Hematopoietic multipotent progenitor cell treated with erythropoietin and hydrocortisone succinate and interleukin-3 and kit ligand, for 6 days (in vitro differentiated cells): ENCODE measurements at regions not wholly inside any gene's neighbourhood (a gene's known extent, or its start where the extent isn't known, plus 50 kb on each side); places are given as distances from the start of the nearest gene placed in this dataset.
"Not testable (repeated sequence)": the region's sequence is repeated elsewhere in the genome, so short reads cannot be mapped to it uniquely, and the experiment has no call there.

Source experiments
- DNase-seq: peaks from one replicate; pipeline ENCODE4 v3.0.0-alpha.2; 2015

- not testable (repeated sequence) for DNase-seq
Measured at GRCh38 chr15:85267158-85267857, 113.1 kb upstream of the AKAP13 start.

GRCh38 chr15:85274315-85275050 lies 105.9 kb upstream of the AKAP13 start:
- no peak for DNase-seq

GRCh38 chr15:85276508-85276907 lies 103.9 kb upstream of the AKAP13 start:
- no peak for DNase-seq

GRCh38 chr15:85276921-85277320 lies 103.5 kb upstream of the AKAP13 start:
- DNase-seq = no peak

DNA sequence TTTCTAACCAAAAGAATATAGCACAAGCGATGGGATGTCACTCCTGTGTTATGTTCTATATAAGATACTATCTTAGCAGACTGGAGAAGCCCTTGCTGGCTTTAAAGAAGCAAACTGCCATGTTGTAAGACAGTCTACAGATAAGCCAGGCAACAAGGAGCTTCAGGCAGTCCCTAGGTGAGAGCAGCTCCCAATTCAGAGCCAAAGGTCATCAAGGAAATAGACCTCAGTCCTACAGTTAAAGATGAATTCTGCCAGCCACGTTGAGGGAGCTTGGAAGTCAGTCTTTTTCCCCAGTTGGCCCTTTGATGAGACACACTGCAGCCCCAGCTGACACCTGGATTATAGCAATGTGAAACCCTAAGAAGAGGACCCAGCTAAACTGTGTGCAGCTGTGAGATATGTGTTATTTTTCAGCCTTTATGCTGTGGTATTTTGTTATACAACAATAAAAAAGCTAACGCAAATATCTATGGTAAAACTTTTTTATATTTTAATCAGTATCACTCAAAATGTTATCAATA lies 102.5 kb upstream of the AKAP13 start:
- DNase-seq = no peak

GRCh38 chr15:85280203-85280602 lies 100.2 kb upstream of the AKAP13 start:
- no peak for DNase-seq

- no peak for DNase-seq
Measured at GRCh38 chr15:85281293-85281882, 99.0 kb upstream of the AKAP13 start.

- DNase-seq = no peak
Measured at GRCh38 chr15:85282504-85283115, 97.8 kb upstream of the AKAP13 start.

- DNase-seq = not testable (repeated sequence)
Measured at GRCh38 chr15:85283815-85284214, 96.6 kb upstream of the AKAP13 start.

GRCh38 chr15:85284497-85284896 lies 95.9 kb upstream of the AKAP13 start:
- DNase-seq = no peak

DNA sequence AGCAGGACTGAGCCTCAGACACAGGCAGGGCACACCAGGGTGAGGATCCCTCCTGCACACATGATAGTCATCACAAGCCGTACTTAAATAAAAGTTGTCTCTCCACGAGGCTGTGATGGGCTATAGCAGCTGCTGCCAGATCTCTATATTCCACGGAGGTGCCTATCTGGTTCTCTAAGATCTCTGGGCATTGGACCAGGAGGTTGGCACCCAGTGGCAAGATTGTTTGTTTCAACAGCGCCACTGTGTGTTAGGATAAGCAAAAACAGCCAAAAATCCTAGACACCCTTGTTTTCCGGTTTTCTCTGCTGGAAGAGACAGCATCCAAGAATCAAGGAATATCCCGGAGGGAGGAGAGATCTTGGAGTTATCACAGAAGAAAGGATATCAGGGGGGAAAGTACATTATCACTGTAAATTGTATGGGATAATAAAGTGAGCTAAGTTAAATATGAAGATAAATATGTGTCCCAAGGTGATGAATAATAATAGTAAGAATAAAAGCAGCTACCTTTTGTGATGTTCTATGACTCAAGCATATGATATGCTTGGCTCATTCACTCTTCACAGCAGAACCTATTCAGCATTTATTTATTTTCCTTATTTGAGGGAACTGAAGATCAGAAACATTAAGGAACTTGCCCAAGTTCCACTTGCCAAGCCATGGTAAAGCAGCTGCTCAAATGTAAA lies 90.6 kb upstream of the AKAP13 start:
- DNase-seq = peak; percentile 83

DNA sequence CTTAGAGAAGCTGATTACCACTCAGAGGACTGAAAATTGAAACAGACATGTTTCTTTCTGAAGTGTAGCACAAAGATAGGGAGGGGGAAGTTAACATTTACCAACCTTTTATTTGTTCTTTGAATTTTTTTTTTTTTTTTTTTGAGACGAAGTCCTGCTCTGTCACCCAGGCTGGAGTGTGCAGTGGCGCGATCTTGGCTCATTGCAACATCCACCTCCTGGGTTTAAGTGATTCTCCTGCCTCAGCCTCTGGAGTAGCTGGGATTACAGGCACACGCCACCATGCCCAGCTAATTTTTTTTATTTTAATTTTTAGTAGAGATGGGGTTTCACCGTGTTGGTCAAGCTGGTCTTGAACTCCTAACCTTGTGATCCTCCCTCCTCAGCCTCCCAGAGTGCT lies 87.8 kb upstream of the AKAP13 start:
- DNase-seq = not testable (repeated sequence)

GRCh38 chr15:85296615-85297402 lies 83.6 kb upstream of the AKAP13 start:
- DNase-seq = peak; percentile 88

DNA sequence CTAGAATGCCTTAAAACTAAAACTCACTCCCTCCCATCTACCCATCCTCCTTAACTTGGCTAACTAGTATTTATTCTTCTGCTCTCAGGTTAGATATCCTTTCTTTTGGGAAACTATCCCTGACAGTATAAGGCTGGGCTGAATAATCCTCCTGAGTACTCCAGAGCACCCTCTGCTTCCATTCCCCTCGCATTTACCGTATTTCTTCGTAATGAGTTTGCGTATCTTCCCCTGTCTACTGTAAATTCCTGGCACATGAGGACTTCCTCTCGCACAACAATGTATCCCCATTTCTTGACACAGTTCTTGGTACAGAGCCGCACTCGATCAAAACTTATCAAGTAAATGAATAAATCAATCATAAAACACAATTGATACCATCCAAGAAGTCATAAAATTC lies 82.9 kb upstream of the AKAP13 start:
- DNase-seq = no peak

DNA sequence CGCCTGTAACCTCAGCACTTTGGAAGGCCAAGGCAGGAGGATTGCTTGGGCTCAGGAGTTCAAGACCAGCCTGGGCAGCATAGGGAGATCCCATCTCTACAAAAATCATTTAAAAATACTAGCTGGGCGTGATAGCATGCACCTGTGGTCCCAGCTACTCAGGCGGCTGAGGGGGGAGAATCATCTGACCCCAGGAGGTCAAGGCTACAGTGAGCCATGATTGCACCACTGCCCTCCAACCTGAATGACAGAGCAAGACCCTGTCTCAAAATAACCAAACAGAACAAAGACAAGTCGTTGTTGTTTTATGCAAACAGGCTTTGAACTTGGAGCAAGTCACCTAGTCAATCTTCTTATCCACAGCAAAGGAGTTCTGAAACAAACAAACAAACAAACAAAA lies 82.0 kb upstream of the AKAP13 start:
- DNase-seq = no peak

- DNase-seq = no peak
Measured at GRCh38 chr15:85298941-85299340, 81.5 kb upstream of the AKAP13 start.

DNA sequence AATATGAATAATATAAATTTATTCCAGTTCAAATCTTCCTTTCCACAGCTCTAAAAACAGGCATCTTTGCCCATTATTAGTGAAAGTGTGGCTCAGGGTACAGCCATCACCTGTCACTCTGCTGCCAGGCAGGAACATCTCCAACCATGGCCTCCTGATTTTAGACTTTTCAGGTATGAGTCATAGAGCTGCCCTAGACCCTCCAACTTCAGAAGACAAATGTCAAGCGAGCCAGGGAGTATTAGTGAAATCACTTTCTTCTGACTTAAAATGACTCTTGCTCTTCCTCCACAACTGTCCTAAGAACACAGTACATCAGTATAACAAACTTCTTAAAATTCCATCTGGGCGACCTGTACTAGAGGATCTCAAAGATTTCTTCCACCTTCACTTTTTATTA lies 78.1 kb upstream of the AKAP13 start:
- DNase-seq = no peak

DNA sequence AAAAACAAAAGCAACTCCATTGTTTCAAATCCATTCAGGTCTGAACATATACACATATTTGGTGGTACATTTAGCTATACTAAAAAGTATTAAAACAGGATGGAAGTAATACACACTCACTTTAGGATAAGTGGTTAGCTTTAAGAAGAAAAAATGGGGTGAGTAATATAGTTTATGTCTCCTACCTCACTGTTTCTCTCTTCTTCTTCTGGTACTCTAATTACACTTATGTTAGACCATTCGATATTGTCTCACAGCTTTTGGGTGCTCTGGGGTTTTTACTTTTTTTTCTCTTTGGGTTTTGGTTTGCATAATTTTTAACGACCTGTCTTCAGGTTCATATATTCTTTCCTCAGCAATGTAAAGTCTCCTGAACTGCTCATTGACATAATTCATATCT lies 75.4 kb upstream of the AKAP13 start:
- DNase-seq = no peak

DNA sequence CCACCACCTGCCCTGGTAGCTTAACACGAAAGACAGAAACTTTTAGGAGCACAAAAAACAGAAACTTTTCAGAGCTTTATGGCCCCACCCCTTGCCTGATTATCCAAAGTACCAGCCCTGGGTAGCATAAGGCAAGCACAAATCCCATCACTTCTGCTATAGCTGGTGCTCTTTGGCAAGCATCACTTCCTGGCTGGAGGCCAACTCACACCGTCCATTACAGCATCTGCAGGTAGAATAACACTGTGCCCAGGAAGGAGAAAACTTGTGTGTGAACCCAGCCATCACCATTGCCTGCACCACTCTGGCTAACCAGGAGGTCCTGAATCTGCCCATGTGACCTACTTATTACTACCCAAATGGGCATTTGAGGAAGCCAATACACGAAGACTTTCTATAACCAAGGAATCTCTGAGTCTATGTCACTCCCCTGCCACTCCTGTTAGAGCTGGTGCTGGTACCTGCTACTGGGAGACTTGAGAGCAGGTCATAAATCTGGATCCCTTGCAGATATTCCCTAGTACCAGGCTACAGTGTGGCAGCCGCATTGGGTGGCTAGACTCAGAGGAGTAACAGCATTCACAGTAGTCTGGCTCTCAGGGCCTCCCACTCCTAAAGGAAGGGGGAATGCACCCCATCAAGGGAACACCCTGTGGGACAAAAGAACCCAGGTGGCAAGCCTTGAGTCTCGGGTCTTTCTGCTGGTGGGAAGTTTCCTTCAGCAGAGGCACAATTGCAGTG lies 73.3 kb upstream of the AKAP13 start:
- no peak for DNase-seq

DNA sequence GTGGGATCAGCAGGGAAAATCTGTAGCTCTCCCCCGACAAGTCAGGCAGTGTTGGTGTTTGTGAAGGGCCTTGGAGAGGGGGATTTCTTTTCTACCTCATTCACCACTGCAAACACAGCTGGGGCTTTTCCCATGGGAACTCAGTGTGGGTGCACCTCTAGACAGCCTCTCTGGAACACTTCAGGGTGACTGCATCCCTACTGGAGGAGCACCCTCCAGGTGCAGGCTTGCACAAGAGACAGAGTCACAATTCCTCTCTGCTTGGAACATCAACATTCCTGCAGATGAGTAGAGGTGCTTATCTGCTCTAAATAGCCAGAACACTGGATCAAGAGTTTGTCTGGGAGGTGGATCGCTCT lies 72.7 kb upstream of the AKAP13 start:
- DNase-seq = no peak

GRCh38 chr15:85311647-85312046 lies 68.8 kb upstream of the AKAP13 start:
- no peak for DNase-seq
